CD4-positive, alpha-beta T cell treated with Interleukin-4 for 1 hour (primary cell): ENCODE measurements at regions not wholly inside any gene's neighbourhood (a gene's known extent, or its start where the extent isn't known, plus 50 kb on each side); places are given as distances from the start of the nearest gene placed in this dataset.
A peak's percentile ranks its signal among the peaks of the same experiment; 100 is the strongest.
"Not testable (repeated sequence)": the region's sequence is repeated elsewhere in the genome, so short reads cannot be mapped to it uniquely, and the experiment has no call there.

Experiments used
- DNase-seq, 2 donors: peaks; one replicate each; pipeline ENCODE4 v3.0.0-alpha.2; 2020 to 2022

DNA sequence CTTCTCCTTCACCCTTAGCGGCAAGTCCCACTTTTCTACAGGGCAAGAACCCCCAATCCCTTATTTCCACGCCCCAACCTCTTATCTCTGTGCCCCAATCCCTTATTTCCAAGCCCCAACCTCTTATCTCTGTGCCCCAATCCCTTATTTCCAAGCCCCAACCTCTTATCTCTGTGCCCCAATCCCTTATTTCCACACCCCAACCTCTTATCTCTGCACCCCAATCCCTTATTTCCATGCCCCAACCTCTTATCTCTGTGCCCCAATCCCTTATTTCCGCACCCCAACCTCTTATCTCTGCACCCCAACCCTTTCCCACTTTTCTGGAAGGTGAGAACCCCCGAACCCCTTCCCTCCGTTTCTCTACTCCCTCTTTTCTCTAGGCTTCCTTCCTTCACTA, 116.1 kb upstream of the GJE1 start:
- DNase-seq = not testable (repeated sequence)

DNA sequence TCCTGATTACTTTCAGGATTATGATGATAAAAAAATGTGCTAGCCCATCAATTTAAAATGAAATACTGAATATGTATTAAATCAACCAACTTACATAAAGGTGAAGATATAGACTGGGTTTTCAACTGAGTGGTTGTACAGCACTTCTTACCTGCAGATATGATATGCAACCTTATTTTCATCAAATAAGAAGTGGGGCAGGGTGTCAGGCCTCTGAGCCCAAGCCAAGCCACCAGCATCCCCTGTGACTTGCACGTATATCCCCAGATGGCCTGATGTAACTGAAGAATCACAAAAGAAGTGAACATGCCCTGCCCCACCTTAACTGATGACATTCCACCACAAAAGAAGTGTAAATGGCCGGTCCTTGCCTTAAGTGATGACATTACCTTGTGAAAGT, 117.3 kb upstream of the GJE1 start:
- not testable (repeated sequence) for DNase-seq

GRCh38 chr6:142015011-142015410, 117.7 kb upstream of the GJE1 start:
- DNase-seq = no peak

DNA sequence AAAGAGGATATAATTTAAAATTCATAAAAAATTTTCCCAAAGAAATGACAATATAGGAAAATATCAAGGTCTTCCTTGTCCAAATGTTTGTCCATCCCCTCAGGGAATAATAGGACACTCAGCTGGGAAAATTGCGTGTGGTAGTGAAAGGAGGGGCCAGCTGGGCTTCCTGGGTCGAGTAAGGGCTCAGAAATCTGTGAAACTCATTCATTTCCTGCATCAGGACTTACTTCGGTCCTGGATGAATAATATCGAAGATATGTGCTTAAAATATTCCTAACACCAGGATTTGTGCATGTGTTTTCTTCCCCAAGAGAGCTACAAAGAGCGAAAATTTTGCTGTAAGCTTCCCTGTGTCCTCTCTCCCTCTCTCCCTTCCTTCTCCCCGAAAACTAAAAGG, 118.2 kb upstream of the GJE1 start:
- DNase-seq = no peak

GRCh38 chr6:142013875-142014495, 118.7 kb upstream of the GJE1 start:
- no peak for DNase-seq

GRCh38 chr6:142013287-142013686, 119.4 kb upstream of the GJE1 start:
- DNase-seq = no peak

GRCh38 chr6:142011775-142012174, 121.0 kb upstream of the GJE1 start:
- no peak for DNase-seq

DNA sequence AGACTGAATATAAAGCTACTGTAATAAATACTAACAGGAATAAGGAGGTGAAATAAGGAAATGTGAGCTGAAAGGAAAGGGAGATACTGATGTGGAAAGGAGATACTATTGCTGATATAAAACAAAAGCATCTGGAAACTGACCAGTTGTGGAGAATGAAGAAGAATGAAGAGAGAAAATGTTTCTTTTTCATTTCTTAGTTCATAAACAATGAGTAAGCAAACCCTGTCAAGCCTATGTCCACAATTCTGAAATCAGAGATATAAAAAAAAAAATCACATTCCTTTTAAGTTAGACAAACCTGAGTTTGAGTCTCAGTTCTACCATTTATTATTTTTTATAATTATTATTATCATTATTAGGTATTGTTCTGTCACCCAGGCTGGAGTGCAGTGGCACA, 121.6 kb upstream of the GJE1 start:
- no peak for DNase-seq

DNA sequence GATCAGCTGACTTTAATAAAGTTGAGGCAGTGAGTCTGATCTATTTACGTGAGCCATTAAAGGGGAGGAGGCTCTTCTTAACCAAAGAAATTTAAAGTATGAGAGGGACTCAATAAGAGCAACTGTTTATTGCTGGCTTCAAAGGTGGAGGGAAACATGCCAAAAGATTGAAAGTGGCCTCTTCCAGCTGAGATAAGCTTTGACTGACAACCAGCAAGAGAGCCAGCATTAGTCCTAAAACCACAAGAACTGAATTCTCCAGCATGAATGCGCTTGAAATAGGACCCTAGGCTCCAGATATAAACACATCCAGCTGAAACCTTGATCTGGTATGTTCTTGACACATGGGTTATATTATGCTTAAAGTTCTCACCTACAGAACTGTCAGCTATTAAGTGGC, 123.1 kb upstream of the GJE1 start:
- no peak for DNase-seq

DNA sequence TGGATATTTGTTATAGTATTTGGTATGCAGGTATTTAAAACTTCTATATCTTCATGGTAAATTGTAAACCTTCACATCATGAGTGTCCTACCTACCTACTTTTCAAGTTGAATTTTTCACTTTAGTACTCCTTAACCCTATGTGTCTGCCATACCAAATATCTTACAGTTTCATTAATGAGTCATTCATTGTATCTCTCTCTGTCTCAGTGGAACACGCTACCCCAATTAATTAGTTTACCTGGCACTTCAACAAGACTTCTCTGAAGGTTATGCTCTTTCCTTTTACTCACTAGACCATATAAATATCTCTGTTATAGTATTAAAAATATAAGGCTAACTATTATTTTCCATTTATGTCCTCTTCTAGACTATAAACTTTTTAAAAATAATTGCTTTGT, 123.9 kb upstream of the GJE1 start:
- DNase-seq = no peak

GRCh38 chr6:142008016-142008735, 124.5 kb upstream of the GJE1 start:
- DNase-seq = no peak

- no peak for DNase-seq
Measured at GRCh38 chr6:142005021-142005420, 127.7 kb upstream of the GJE1 start.

DNA sequence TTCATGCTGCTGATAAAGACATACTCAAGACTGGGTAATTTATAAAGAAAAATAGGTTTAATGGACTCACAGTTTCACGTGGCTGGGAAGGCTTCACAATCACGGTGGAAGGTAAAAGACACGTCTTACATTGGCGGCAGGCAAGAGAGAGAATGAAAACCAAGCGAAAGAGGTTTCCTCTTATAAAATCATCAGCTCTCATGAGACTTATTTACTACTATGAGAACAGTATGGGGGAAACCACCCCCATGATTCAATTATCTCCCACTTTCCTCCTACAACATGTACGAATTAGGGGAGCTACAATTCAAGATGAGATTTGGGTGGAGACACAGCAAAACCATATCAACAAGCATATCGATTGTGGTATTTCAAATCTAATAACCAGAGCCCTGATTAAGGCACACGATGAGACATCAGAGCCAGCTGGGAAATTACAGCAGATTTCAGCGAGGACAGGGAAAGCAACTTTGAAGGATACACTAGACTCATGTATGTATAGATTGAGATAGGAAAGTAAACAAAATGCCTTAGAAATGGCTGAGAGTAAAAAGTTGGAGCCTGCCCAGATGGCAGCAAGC, 129.8 kb upstream of the GJE1 start:
- no peak for DNase-seq

DNA sequence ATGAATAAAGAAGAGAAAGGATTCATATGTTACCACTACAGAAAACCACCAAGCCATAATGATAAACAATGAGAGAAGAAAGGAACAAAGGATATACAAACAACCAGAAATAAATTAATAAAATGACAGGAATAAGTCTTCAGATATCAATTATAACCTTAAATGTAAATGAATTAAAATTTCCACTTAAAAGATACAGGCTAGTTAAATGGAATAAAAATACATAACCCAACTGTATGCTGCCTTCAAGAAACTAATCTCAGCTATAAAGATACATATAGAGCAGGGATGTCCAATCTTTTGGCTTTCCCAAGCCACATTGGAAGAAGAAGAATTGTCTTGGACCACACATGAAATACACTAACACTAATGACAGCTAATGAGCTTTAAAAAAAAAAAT, 135.9 kb upstream of the GJE1 start:
- DNase-seq = no peak

DNA sequence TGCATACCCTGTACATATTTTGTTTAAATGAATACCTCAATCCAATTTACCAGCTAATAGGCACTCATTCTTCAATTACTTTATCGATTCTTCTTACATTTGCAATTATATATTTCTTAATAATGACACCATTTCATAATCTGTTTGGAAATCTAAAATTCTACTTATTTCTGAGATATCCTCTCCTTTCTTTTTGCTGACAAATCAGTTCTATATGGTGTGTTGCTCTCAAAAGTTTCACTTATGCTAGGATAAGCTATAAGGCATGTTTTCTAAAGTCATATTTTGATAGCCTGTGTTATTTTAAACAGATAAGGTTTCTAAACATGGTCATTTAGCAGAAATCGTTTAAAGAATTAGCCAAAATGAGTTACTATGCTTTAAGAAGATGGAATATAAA, 140.6 kb upstream of the GJE1 start:
- DNase-seq = no peak

GRCh38 chr6:141990840-141991239, 141.9 kb upstream of the GJE1 start:
- no peak for DNase-seq

GRCh38 chr6:141989706-141989959, 143.1 kb upstream of the GJE1 start:
- DNase-seq = no peak

GRCh38 chr6:141988954-141989705, 143.6 kb upstream of the GJE1 start:
- peak in 1 of 2 donors; percentile 45 for DNase-seq

- DNase-seq = no peak
Measured at GRCh38 chr6:141988327-141988726, 144.4 kb upstream of the GJE1 start.

DNA sequence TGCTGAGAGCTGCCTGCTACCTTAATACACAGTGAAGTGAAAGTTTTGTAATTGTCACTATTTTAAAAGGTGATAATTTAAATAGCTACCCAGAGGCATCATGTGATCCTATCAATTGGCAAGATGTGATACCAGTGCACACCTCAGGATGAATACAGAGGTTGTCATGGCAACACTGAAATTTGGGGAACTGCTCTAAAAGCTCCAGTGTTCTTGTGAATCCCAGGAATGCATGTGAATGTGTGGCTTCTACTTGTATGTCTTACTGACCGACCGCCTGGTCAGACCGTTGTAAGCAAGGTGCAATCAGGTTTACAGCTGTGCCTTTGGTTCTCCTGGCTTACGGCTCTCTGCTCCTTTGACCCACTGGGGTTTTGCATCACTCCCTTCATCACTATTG, 146.3 kb upstream of the GJE1 start:
- DNase-seq = no peak

- DNase-seq = no peak
Measured at GRCh38 chr6:141981190-141981589, 151.5 kb upstream of the GJE1 start.

DNA sequence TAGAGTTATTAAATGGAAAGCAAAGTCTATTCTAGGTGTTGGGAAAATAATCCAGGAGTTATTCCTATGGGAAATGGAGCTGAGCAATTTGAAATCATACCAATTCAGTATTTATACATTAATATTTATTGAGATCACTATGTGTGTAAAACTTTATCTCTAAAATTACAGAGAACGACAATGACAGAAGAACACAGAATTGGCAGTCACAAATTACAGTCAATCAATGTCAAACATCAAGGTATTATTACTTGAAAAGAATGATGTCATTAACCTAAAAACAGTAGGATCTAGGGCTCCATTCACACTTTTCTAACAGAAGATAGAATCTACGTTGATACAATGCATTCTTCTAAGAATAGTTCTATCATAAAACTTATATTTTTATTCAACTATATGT, 154.9 kb upstream of the GJE1 start:
- DNase-seq = no peak

GRCh38 chr6:141976994-141977393, 155.7 kb upstream of the GJE1 start:
- DNase-seq = no peak

- DNase-seq = not testable (repeated sequence)
Measured at GRCh38 chr6:141969768-141970415, 162.8 kb upstream of the GJE1 start.
